ENCODE measurements at regions not wholly inside any gene's neighbourhood (a gene's known extent, or its start where the extent isn't known, plus 50 kb on each side); places are given as distances from the start of the nearest gene placed in this dataset.

- TF ChIP-seq POLR2A (IDR thresholded peaks at IDR 0.05; ENCODE audit: low read depth) (no peak), CTCF (IDR thresholded peaks at IDR 0.05) (no peak), POLR2AphosphoS5 (IDR thresholded peaks at IDR 0.05) (no peak), EP300 (IDR thresholded peaks at IDR 0.05) (no peak)
Observed at GRCh38 chr1:198848206-198848605, 209.4 kb downstream of the PTPRC start.
